MM.1S (cell line): ENCODE measurements at regions not wholly inside any gene's neighbourhood (a gene's known extent, or its start where the extent isn't known, plus 50 kb on each side); places are given as distances from the start of the nearest gene placed in this dataset.

Experiments used
- EZH2 ChIP-seq: fragments of 300-600 bp; sonication (generic); optimal IDR thresholded peaks from 2 replicates; pipeline ENCODE3; 2017; ENCODE audit warnings: low read depth, mild to moderate bottlenecking, antibody characterized with exemption, low read length, mixed read lengths
- TF ChIP-seq, protein P1 (sequence below): fragments of 300-600 bp; sonication (generic); IDR thresholded peaks from 2 replicates; pipeline ENCODE4 v1.5.1; 2016; ENCODE audit warnings: antibody characterized with exemption, low read length, mixed read lengths

DNA sequence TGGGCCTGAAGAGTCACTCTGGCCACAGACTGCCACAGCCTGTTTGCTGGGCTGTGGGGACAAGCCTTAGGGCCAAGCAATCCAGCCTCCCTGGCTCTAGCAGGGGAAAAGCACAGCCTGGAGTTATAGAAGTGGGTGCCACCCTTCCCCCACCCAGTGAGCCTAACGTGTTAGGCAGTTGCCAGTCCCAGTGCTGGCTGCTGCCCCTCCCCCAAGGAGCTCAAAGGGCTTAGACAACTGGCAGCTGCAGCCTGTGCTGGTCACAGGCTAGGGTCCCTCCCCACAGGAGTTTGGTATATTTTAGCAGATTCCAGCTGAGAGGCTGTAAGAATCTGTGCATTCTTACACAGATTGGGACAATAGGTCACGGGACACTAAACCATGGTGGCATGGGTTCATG lies 370.3 kb upstream of the FGF16 start:
- TF ChIP-seq, protein P1, sequence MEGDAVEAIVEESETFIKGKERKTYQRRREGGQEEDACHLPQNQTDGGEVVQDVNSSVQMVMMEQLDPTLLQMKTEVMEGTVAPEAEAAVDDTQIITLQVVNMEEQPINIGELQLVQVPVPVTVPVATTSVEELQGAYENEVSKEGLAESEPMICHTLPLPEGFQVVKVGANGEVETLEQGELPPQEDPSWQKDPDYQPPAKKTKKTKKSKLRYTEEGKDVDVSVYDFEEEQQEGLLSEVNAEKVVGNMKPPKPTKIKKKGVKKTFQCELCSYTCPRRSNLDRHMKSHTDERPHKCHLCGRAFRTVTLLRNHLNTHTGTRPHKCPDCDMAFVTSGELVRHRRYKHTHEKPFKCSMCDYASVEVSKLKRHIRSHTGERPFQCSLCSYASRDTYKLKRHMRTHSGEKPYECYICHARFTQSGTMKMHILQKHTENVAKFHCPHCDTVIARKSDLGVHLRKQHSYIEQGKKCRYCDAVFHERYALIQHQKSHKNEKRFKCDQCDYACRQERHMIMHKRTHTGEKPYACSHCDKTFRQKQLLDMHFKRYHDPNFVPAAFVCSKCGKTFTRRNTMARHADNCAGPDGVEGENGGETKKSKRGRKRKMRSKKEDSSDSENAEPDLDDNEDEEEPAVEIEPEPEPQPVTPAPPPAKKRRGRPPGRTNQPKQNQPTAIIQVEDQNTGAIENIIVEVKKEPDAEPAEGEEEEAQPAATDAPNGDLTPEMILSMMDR: no peak
- TF ChIP-seq EZH2: no peak
